Loucy (cell line): ENCODE measurements at regions not wholly inside any gene's neighbourhood (a gene's known extent, or its start where the extent isn't known, plus 50 kb on each side); places are given as distances from the start of the nearest gene placed in this dataset.

Source experiments
- H2AFZ ChIP-seq: fragments of 200-600 bp; sonication (generic); 2 replicates; pipeline ENCODE4 v1.6.0; 2016; ENCODE audit warnings: antibody characterized with exemption, mild to moderate bottlenecking, low read length, moderate library complexity
- H3F3A ChIP-seq: fragments of 200-600 bp; 2 replicates; pipeline ENCODE4 v1.6.0; 2016; ENCODE audit warnings: antibody characterized with exemption, low read depth, mild to moderate bottlenecking
- H3K27me3 ChIP-seq: fragments of 200-600 bp; sonication (generic); 2 replicates; pipeline ENCODE4 v1.6.1; 2014; ENCODE audit warnings: low read length, mild to moderate bottlenecking; ENCODE audit not compliant: insufficient read depth, poor library complexity, severe bottlenecking
- H3K36me3 ChIP-seq: fragments of 200-600 bp; sonication (generic); 2 replicates; pipeline ENCODE4 v1.6.1; 2016; ENCODE audit warnings: low read length; ENCODE audit not compliant: insufficient read depth
- H3K4me1 ChIP-seq: fragments of 200-600 bp; sonication (generic); 2 replicates; pipeline ENCODE4 v1.5.1; 2014; ENCODE audit warnings: low read length, mild to moderate bottlenecking; ENCODE audit not compliant: insufficient read depth, poor library complexity, severe bottlenecking
- H3K4me2 ChIP-seq: fragments of 200-600 bp; sonication (generic); 2 replicates; pipeline ENCODE4 v1.6.0; 2014; ENCODE audit warnings: antibody characterized with exemption, low read length, low read depth, mild to moderate bottlenecking; ENCODE audit not compliant: poor library complexity, severe bottlenecking
- H3K4me3 ChIP-seq: fragments of 200-600 bp; sonication (generic); 2 replicates; pipeline ENCODE4 v1.5.1; 2014; ENCODE audit warnings: low read length, mild to moderate bottlenecking, mixed read lengths; ENCODE audit not compliant: poor library complexity, severe bottlenecking
- H3K79me2 ChIP-seq: fragments of 200-600 bp; sonication (generic); 2 replicates; pipeline ENCODE4 v1.6.1; 2014; ENCODE audit warnings: low read length; ENCODE audit not compliant: insufficient read depth
- H3K9ac ChIP-seq: fragments of 200-600 bp; sonication (generic); 2 replicates; pipeline ENCODE4 v1.6.0; 2014; ENCODE audit warnings: mild to moderate bottlenecking, low read depth, low read length, moderate library complexity; ENCODE audit not compliant: poor library complexity, severe bottlenecking
- H3K9me2 ChIP-seq: fragments of 200-600 bp; sonication (generic); replicated peaks from 2 replicates; pipeline ENCODE4 v1.6.1; 2016; ENCODE audit warnings: low read depth, low read length, mixed read lengths
- H3K9me3 ChIP-seq: fragments of 200-600 bp; sonication (generic); 2 replicates; pipeline ENCODE4 v1.6.1; 2014; ENCODE audit warnings: mild to moderate bottlenecking, antibody characterized with exemption, low read length, low read depth; ENCODE audit not compliant: insufficient read depth
- H4K20me1 ChIP-seq: fragments of 200-600 bp; sonication (generic); 2 replicates; pipeline ENCODE4 v1.6.0; 2014; ENCODE audit warnings: antibody characterized with exemption, low read length, mild to moderate bottlenecking; ENCODE audit not compliant: insufficient read depth, poor library complexity, severe bottlenecking
- CTCF ChIP-seq: fragments of 200-600 bp; sonication (generic); conservative IDR thresholded peaks from 2 replicates; pipeline ENCODE4 v1.5.1; 2014; ENCODE audit warnings: mild to moderate bottlenecking, antibody characterized with exemption, low read length
- EZH2phosphoT487 ChIP-seq: fragments of 200-600 bp; IDR thresholded peaks from 2 replicates; pipeline ENCODE4 v1.6.1; 2018; ENCODE audit warnings: antibody characterized with exemption, mild to moderate bottlenecking, moderate library complexity, borderline replicate concordance

- Histone ChIP-seq H3K4me2 (no peak overlapping the region), H3K27me3 (no peaks in the 10 kb centered on the region), H2AFZ (no peak overlapping the region), H3K36me3 (no peaks in the 10 kb centered on the region), H3K9ac (no peak overlapping the region), H4K20me1 (no peaks in the 10 kb centered on the region), H3K4me3 (no peak overlapping the region), H3K4me1 (peaks cover 7% of the 10 kb centered on the region), H3K9me3 (no peaks in the 10 kb centered on the region), H3K79me2 (no peaks in the 10 kb centered on the region), H3K9me2 (no peaks in the 10 kb centered on the region), H3F3A (no peaks in the 10 kb centered on the region)
- TF ChIP-seq EZH2phosphoT487, result no peak
- TF ChIP-seq CTCF, result no peak
Observed at GRCh38 chr11:110032259-110032658, 60.9 kb upstream of the ZC3H12C start.

GRCh38 chr11:110032957-110033570 lies 60.1 kb upstream of the ZC3H12C start:
- Histone ChIP-seq H3K4me1 (peaks cover 7% of the 10 kb centered on the region), H4K20me1 (no peaks in the 10 kb centered on the region), H3K27me3 (no peaks in the 10 kb centered on the region), H2AFZ (no peak overlapping the region), H3K79me2 (no peaks in the 10 kb centered on the region), H3F3A (no peaks in the 10 kb centered on the region), H3K4me3 (no peak overlapping the region), H3K9me3 (no peaks in the 10 kb centered on the region), H3K4me2 (no peak overlapping the region), H3K9me2 (no peaks in the 10 kb centered on the region), H3K9ac (no peak overlapping the region), H3K36me3 (no peaks in the 10 kb centered on the region)
- TF ChIP-seq CTCF, result no peak
- TF ChIP-seq EZH2phosphoT487, result no peak

GRCh38 chr11:110034806-110035205 lies 58.4 kb upstream of the ZC3H12C start:
- no peak overlapping the region for H3K9ac ChIP-seq
- H3K4me1 ChIP-seq, result peaks cover 2% of the 10 kb centered on the region
- no peaks in the 10 kb centered on the region for H3K9me3 ChIP-seq
- no peaks in the 10 kb centered on the region for H3K36me3 ChIP-seq
- H2AFZ ChIP-seq, result no peak overlapping the region
- TF ChIP-seq CTCF, result no peak
- TF ChIP-seq EZH2phosphoT487, result no peak
- H3K79me2 ChIP-seq, result no peaks in the 10 kb centered on the region
- no peaks in the 10 kb centered on the region for H3F3A ChIP-seq
- H3K4me3 ChIP-seq, result no peak overlapping the region
- H4K20me1 ChIP-seq, result no peaks in the 10 kb centered on the region
- H3K9me2 ChIP-seq, result no peaks in the 10 kb centered on the region
- no peak overlapping the region for H3K4me2 ChIP-seq
- H3K27me3 ChIP-seq, result no peaks in the 10 kb centered on the region
